Psoas muscle (tissue), 7 donors: ENCODE measurements at regions not wholly inside any gene's neighbourhood (a gene's known extent, or its start where the extent isn't known, plus 50 kb on each side); places are given as distances from the start of the nearest gene placed in this dataset.
"Not testable (repeated sequence)": the region's sequence is repeated elsewhere in the genome, so short reads cannot be mapped to it uniquely, and the experiment has no call there.

Source experiments
- ATAC-seq, 4 donors: fragments of 200-7000 bp; cut with Tn5 transposase; one replicate each; pipeline ENCODE4 v1.9.1; 2020; ENCODE audit warnings: moderate library complexity in 3 of 4, mild to moderate bottlenecking in 2 of 4
- DNase-seq, 2 donors: peaks; one replicate each; pipeline ENCODE4 v3.0.0-alpha.2; 2020
- H3K27ac ChIP-seq: fragments of 200-600 bp; one replicate; pipeline ENCODE4 v1.8.0; 2022
- H3K27me3 ChIP-seq, 3 donors: fragments of 200-600 bp in 1 of 3; one replicate each; pipeline versions ENCODE4 v1.6.1 to v1.8.0; 2013 to 2022; ENCODE audit warnings: low read length in 2 of 3, mild to moderate bottlenecking in 2 of 3, moderate library complexity in 1 of 3; ENCODE audit not compliant: insufficient read depth in 3 of 3
- H3K36me3 ChIP-seq, 2 donors: fragments of 200-600 bp in 1 of 2; one replicate each; pipeline versions ENCODE4 v1.6.1 to v1.8.0; 2013 to 2022; ENCODE audit warnings: low read depth in 1 of 2, mild to moderate bottlenecking in 1 of 2, moderate library complexity in 1 of 2; ENCODE audit not compliant: insufficient read depth in 1 of 2
- H3K4me1 ChIP-seq: fragments of 200-600 bp; one replicate; pipeline ENCODE4 v1.8.0; 2022
- H3K4me3 ChIP-seq: fragments of 200-600 bp; one replicate; pipeline ENCODE4 v1.8.0; 2022; ENCODE audit warnings: mild to moderate bottlenecking
- H3K9me3 ChIP-seq: fragments of 200-600 bp; one replicate; pipeline ENCODE4 v1.8.0; 2022
- CTCF ChIP-seq: fragments of 200-600 bp; IDR thresholded peaks from one replicate; pipeline ENCODE4 v1.8.0; 2022; ENCODE audit warnings: antibody characterized with exemption
- WGBS, 3 donors: extraction: QIAGEN DNeasy Blood & Tissue Kit; methylation state at CpG; one replicate each; pipeline versions ENCODE4 v1.1.6 to v1.1.7; 2013; 5-methylcytosine and 5-hydroxymethylcytosine counted together
- intact Hi-C, 2 donors: fragments of 100-400 bp; cut with DNase I; formaldehyde crosslinking; loops; one replicate each; pipeline versions ENCODE4 v1.11.0 to v1.14.2; 2022
- donor health status: healthy with polysubstance abuse.
- donor health status: DM: no; HTN: no; CAD: no; lungs with moderate emphysema.
- donor health status: Bipolar disorder and iron deficiency.
- donor health status: healthy.
- donor health status: DM: yes; HTN: yes; CAD: no.
- donor health status: DM: no; HTN: no; CAD: no.
- donor health status: DM: yes; HTN: yes; CAD: no.

- Histone ChIP-seq H3K9me3 (no peaks in the 10 kb centered on the region), H3K27ac (no peak overlapping the region), H3K4me3 (no peak overlapping the region), H3K36me3 (no peaks in the 10 kb centered on the region), H3K27me3 (no peaks in the 10 kb centered on the region), H3K4me1 (no peaks in the 10 kb centered on the region)
- TF ChIP-seq CTCF = no peak
- DNase-seq (peak in 1 of 2 donors; percentile 26), ATAC-seq (no peak)
- intact Hi-C loops = loop anchor here in 1 of 2 donors (10.0 kb wide), 1 partner anchor 306 kb away; no protein-coding TSS in a partner anchor
- 72 to 75% (median 75%) methylated on average over 9 of the region's 9 CpGs for WGBS, 3 donors
Observed at GRCh38 chr5:133861161-133861737, 107.2 kb downstream of the C5orf15 start.

GRCh38 chr5:133859073-133859472 lies 109.4 kb downstream of the C5orf15 start:
- intact Hi-C loops = no loop called here
- WGBS, 3 donors = 64 to 79% (median 65%) methylated on average over 4 of the region's 4 CpGs
- ATAC-seq = no peak
- Histone ChIP-seq H3K36me3 (no peaks in the 10 kb centered on the region), H3K27me3 (no peaks in the 10 kb centered on the region), H3K9me3 (no peaks in the 10 kb centered on the region), H3K4me1 (no peaks in the 10 kb centered on the region), H3K4me3 (no peak overlapping the region), H3K27ac (no peak overlapping the region)
- no peak for TF ChIP-seq CTCF
- no peak for DNase-seq

- WGBS, 3 donors = 92 to 95% (median 94%) methylated on average over 44 of the region's 44 CpGs
- intact Hi-C loops, H3K9me3 ChIP-seq, H3K27me3 ChIP-seq, H3K4me1 ChIP-seq, H3K36me3 ChIP-seq, ATAC-seq, H3K4me3 ChIP-seq, H3K27ac ChIP-seq: not testable (repeated sequence)
- DNase-seq = peak in 1 of 2 donors; percentile 36
Observed at GRCh38 chr5:133857595-133858313, 110.7 kb downstream of the C5orf15 start.

- intact Hi-C loops = no loop called here
- no peaks in the 10 kb centered on the region for H3K27me3 ChIP-seq
- no peak overlapping the region for H3K27ac ChIP-seq
- WGBS, 3 donors = 78 to 87% (median 85%) methylated on average over 8 of the region's 8 CpGs
- no peaks in the 10 kb centered on the region for H3K9me3 ChIP-seq
- no peak for TF ChIP-seq CTCF
- H3K4me3 ChIP-seq = no peak overlapping the region
- H3K36me3 ChIP-seq = no peaks in the 10 kb centered on the region
- DNase-seq (peak in 1 of 2 donors; percentile 30), ATAC-seq (no peak)
- no peaks in the 10 kb centered on the region for H3K4me1 ChIP-seq
Observed at GRCh38 chr5:133854554-133854953, 113.9 kb downstream of the C5orf15 start.

GRCh38 chr5:133853646-133854365 lies 114.6 kb downstream of the C5orf15 start:
- no peak overlapping the region for H3K27ac ChIP-seq
- no peaks in the 10 kb centered on the region for H3K9me3 ChIP-seq
- H3K4me3 ChIP-seq = no peak overlapping the region
- H3K4me1 ChIP-seq = no peaks in the 10 kb centered on the region
- no peaks in the 10 kb centered on the region for H3K27me3 ChIP-seq
- ATAC-seq (no peak), DNase-seq (peak in 1 of 2 donors; percentile 7)
- H3K36me3 ChIP-seq = no peaks in the 10 kb centered on the region
- intact Hi-C loops = no loop called here
- TF ChIP-seq CTCF = no peak
- 51 to 70% (median 64%) methylated on average over 6 of the region's 6 CpGs for WGBS, 3 donors
